MM.1S (cell line): ENCODE measurements at regions not wholly inside any gene's neighbourhood (a gene's known extent, or its start where the extent isn't known, plus 50 kb on each side); places are given as distances from the start of the nearest gene placed in this dataset.

Experiments used
- DNase-seq: peaks from one replicate; pipeline ENCODE4 v3.0.0-alpha.2; 2015
- H2AFZ ChIP-seq: fragments of 300-600 bp; sonication (generic); 2 replicates; pipeline ENCODE4 v1.6.0; 2016; ENCODE audit warnings: antibody characterized with exemption, low read length
- H3F3A ChIP-seq: fragments of 300-600 bp; sonication (generic); 2 replicates; pipeline ENCODE4 v1.6.1; 2016; ENCODE audit warnings: mild to moderate bottlenecking, antibody characterized with exemption, low read length, moderate library complexity, mixed read lengths; ENCODE audit not compliant: insufficient read depth
- H3K27ac ChIP-seq: fragments of 300-600 bp; sonication (generic); 2 replicates; pipeline ENCODE4 v1.5.1; 2016; ENCODE audit warnings: mild to moderate bottlenecking, low read length
- H3K27me3 ChIP-seq: fragments of 300-600 bp; sonication (generic); replicated peaks from 2 replicates; pipeline ENCODE4 v1.6.0; 2016; ENCODE audit warnings: low read length; ENCODE audit not compliant: insufficient read depth
- H3K36me3 ChIP-seq: fragments of 300-600 bp; sonication (generic); replicated peaks from 2 replicates; pipeline ENCODE4 v1.6.1; 2016; ENCODE audit warnings: mild to moderate bottlenecking, low read length, mixed read lengths; ENCODE audit not compliant: insufficient read depth
- H3K4me1 ChIP-seq: fragments of 300-600 bp; sonication (generic); 2 replicates; pipeline ENCODE4 v1.6.1; 2016; ENCODE audit warnings: low read length, mixed read lengths
- H3K4me2 ChIP-seq: fragments of 300-600 bp; sonication (generic); 2 replicates; pipeline ENCODE4 v1.6.0; 2016; ENCODE audit warnings: low read depth, low read length
- H3K4me3 ChIP-seq: fragments of 300-600 bp; sonication (generic); 2 replicates; pipeline ENCODE4 v1.5.1; 2016; ENCODE audit warnings: low read length, mixed read lengths
- H3K79me2 ChIP-seq: fragments of 300-600 bp; sonication (generic); 2 replicates; pipeline ENCODE4 v1.6.1; 2016; ENCODE audit warnings: mixed run types, low read length, mixed read lengths
- H3K9ac ChIP-seq: fragments of 300-600 bp; sonication (generic); 2 replicates; pipeline ENCODE4 v1.6.1; 2016; ENCODE audit warnings: low read length, mixed read lengths
- H3K9me2 ChIP-seq: fragments of 300-600 bp; sonication (generic); replicated peaks from 2 replicates; pipeline ENCODE4 v1.6.1; 2016; ENCODE audit warnings: mild to moderate bottlenecking, low read length, mixed read lengths; ENCODE audit not compliant: insufficient read depth
- H3K9me3 ChIP-seq: fragments of 300-600 bp; sonication (generic); replicated peaks from 2 replicates; pipeline ENCODE4 v1.6.1; 2016; ENCODE audit warnings: mild to moderate bottlenecking, low read length, mixed read lengths; ENCODE audit not compliant: insufficient read depth
- H4K20me1 ChIP-seq: fragments of 300-600 bp; sonication (generic); 2 replicates; pipeline ENCODE4 v1.6.1; 2016; ENCODE audit warnings: mild to moderate bottlenecking, low read length, moderate library complexity, mixed read lengths; ENCODE audit not compliant: insufficient read depth
- EZH2 ChIP-seq: fragments of 300-600 bp; sonication (generic); optimal IDR thresholded peaks from 2 replicates; pipeline ENCODE3; 2017; ENCODE audit warnings: low read depth, mild to moderate bottlenecking, antibody characterized with exemption, low read length, mixed read lengths
- EZH2phosphoT487 ChIP-seq: fragments of 300-600 bp; sonication (generic); IDR thresholded peaks from 2 replicates; pipeline ENCODE4 v1.6.1; 2018; ENCODE audit warnings: antibody characterized with exemption, low read length
- TF ChIP-seq, protein P1 (sequence below): fragments of 300-600 bp; sonication (generic); IDR thresholded peaks from 2 replicates; pipeline ENCODE4 v1.5.1; 2016; ENCODE audit warnings: antibody characterized with exemption, low read length, mixed read lengths

- TF ChIP-seq, protein P1, sequence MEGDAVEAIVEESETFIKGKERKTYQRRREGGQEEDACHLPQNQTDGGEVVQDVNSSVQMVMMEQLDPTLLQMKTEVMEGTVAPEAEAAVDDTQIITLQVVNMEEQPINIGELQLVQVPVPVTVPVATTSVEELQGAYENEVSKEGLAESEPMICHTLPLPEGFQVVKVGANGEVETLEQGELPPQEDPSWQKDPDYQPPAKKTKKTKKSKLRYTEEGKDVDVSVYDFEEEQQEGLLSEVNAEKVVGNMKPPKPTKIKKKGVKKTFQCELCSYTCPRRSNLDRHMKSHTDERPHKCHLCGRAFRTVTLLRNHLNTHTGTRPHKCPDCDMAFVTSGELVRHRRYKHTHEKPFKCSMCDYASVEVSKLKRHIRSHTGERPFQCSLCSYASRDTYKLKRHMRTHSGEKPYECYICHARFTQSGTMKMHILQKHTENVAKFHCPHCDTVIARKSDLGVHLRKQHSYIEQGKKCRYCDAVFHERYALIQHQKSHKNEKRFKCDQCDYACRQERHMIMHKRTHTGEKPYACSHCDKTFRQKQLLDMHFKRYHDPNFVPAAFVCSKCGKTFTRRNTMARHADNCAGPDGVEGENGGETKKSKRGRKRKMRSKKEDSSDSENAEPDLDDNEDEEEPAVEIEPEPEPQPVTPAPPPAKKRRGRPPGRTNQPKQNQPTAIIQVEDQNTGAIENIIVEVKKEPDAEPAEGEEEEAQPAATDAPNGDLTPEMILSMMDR: no peak
- H3F3A ChIP-seq: no peaks in the 10 kb centered on the region
- no peaks in the 10 kb centered on the region for H3K36me3 ChIP-seq
- H3K27ac ChIP-seq: no peak overlapping the region
- no peaks in the 10 kb centered on the region for H3K79me2 ChIP-seq
- H3K4me1 ChIP-seq: no peaks in the 10 kb centered on the region
- no peak overlapping the region for H2AFZ ChIP-seq
- H3K9me2 ChIP-seq: no peaks in the 10 kb centered on the region
- no peak overlapping the region for H3K4me3 ChIP-seq
- no peak overlapping the region for H3K9ac ChIP-seq
- no peak overlapping the region for H3K4me2 ChIP-seq
- no peak for DNase-seq
- no peaks in the 10 kb centered on the region for H3K27me3 ChIP-seq
- H3K9me3 ChIP-seq: no peaks in the 10 kb centered on the region
- H4K20me1 ChIP-seq: no peaks in the 10 kb centered on the region
These were observed 612.5 kb downstream of the EFNA5 start for GRCh38 chr5:107058235-107058634.

DNA sequence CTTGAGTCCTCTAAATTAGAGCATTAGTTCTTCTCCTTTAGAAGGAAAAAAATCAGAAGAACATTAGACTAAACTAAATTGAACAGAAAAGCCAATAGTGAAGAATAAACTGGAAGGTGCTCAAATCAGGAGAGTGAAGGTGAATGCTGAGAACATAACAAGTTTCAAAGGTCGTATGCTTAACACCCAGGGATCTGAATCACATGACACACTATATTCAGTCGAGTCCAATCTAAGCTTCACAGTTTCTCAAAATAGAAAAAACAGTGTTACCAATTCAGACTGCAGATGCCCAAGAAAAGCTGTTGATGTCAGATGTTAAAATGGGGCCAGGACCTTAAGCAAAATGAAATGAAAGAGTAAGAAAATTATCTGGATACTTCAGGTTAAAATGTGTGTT is 614.5 kb downstream of the EFNA5 start:
- Histone ChIP-seq H3K27ac (no peak overlapping the region), H3K79me2 (no peaks in the 10 kb centered on the region), H3K9me2 (no peaks in the 10 kb centered on the region), H3F3A (no peaks in the 10 kb centered on the region), H3K36me3 (no peaks in the 10 kb centered on the region), H3K9ac (no peak overlapping the region), H3K4me1 (no peaks in the 10 kb centered on the region), H4K20me1 (no peaks in the 10 kb centered on the region), H2AFZ (no peak overlapping the region), H3K9me3 (no peaks in the 10 kb centered on the region), H3K4me2 (no peak overlapping the region), H3K4me3 (no peak overlapping the region), H3K27me3 (no peaks in the 10 kb centered on the region)
- no peak for DNase-seq
- TF ChIP-seq EZH2: no peak
- no peak for TF ChIP-seq EZH2phosphoT487
- TF ChIP-seq, protein P1: no peak

- no peak overlapping the region for H3K4me3 ChIP-seq
- no peaks in the 10 kb centered on the region for H4K20me1 ChIP-seq
- no peak for DNase-seq
- H3K9ac ChIP-seq: no peak overlapping the region
- H3K27me3 ChIP-seq: no peaks in the 10 kb centered on the region
- H3K27ac ChIP-seq: no peak overlapping the region
- H3K36me3 ChIP-seq: no peaks in the 10 kb centered on the region
- no peaks in the 10 kb centered on the region for H3K9me3 ChIP-seq
- no peaks in the 10 kb centered on the region for H3K9me2 ChIP-seq
- H3K79me2 ChIP-seq: no peaks in the 10 kb centered on the region
- H3K4me2 ChIP-seq: no peak overlapping the region
- H3F3A ChIP-seq: no peaks in the 10 kb centered on the region
- H2AFZ ChIP-seq: no peak overlapping the region
- no peak for TF ChIP-seq EZH2
- TF ChIP-seq, protein P1: no peak
- TF ChIP-seq EZH2phosphoT487: no peak
- H3K4me1 ChIP-seq: no peaks in the 10 kb centered on the region
These were observed 623.7 kb downstream of the EFNA5 start for GRCh38 chr5:107047048-107047447.

- no peaks in the 10 kb centered on the region for H3F3A ChIP-seq
- H3K27me3 ChIP-seq: no peaks in the 10 kb centered on the region
- H3K9ac ChIP-seq: no peak overlapping the region
- TF ChIP-seq, protein P1: no peak
- TF ChIP-seq EZH2: no peak
- no peak for TF ChIP-seq EZH2phosphoT487
- no peaks in the 10 kb centered on the region for H3K36me3 ChIP-seq
- no peak overlapping the region for H2AFZ ChIP-seq
- H3K4me3 ChIP-seq: no peak overlapping the region
- no peak overlapping the region for H3K27ac ChIP-seq
- H3K4me1 ChIP-seq: no peaks in the 10 kb centered on the region
- no peaks in the 10 kb centered on the region for H4K20me1 ChIP-seq
- no peak overlapping the region for H3K4me2 ChIP-seq
- H3K79me2 ChIP-seq: no peaks in the 10 kb centered on the region
- H3K9me3 ChIP-seq: no peaks in the 10 kb centered on the region
- H3K9me2 ChIP-seq: no peaks in the 10 kb centered on the region
- no peak for DNase-seq
These were observed 627.1 kb downstream of the EFNA5 start for GRCh38 chr5:107043665-107044064.
